C4-2B (cell line): ENCODE measurements at regions not wholly inside any gene's neighbourhood (a gene's known extent, or its start where the extent isn't known, plus 50 kb on each side); places are given as distances from the start of the nearest gene placed in this dataset.

Source experiments
- H3K27ac ChIP-seq: fragments of 450-650 bp; 2 replicates; pipeline ENCODE4 v1.5.1; 2017
- CTCF ChIP-seq: fragments of 450-650 bp; conservative IDR thresholded peaks from 2 replicates; pipeline ENCODE4 v1.5.1; 2017; ENCODE audit warnings: mild to moderate bottlenecking
- ZFX ChIP-seq: fragments of 450-650 bp; IDR thresholded peaks from 2 replicates; pipeline ENCODE4 v1.6.1; 2017

DNA sequence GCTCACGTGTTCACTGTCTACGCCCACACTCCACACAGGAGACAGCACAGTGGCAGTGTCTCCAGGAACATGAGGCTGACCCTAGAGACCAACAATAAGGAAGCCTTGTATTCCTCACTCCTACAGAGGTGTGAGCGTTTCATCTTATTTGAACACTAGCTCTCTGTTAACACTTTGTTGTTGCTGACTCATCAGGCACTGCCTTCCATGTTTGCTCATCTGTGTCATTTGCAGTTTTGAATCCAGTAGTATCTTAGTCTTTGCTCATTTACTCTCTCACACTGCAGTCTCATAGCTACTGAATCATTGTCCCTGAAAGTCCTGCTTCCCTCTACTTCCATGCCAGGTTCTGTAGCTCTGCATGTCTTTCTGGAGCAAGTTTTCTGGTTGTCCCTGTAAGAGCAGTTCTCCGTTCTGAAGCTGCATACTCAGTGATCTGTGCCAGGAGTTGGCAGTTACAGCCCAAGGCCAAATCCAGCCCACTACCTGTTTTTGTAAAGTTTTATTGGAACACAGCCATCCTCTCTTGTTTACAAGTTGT, 80.3 kb upstream of the DCLK2 start:
- no peak for TF ChIP-seq ZFX
- no peak for TF ChIP-seq CTCF
- H3K27ac ChIP-seq: peak overlapping the region; percentile 67; the same call in 1 of the 2 replicates

DNA sequence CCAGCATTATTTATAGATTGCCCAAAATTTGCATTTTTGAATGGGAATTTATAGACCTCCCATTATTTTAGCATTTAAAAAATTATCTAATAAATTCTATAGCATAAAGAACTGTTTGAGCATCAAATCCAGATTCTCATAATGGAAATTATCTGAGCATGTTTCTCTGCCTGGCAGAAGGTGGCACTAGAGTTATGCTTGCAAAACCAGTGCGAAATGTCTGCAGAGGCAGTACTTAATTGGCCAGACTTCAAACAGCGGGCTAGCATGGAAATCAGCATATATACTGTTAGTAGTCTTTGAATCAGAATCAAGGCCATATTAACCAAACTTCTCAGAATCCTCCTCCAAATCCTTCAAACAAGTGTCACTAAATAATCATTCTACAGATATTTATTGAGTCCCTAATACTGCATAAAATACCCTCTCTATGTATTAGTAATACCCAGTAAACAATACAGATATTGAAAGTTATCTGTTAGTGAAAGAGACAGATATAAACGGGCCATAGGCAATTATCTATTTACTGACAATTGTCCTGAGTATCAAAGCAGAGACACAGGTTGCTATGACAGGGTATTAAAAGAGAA, 78.7 kb upstream of the DCLK2 start:
- H3K27ac ChIP-seq: no peak overlapping the region
- TF ChIP-seq ZFX (no peak), CTCF (peak; percentile 93)

DNA sequence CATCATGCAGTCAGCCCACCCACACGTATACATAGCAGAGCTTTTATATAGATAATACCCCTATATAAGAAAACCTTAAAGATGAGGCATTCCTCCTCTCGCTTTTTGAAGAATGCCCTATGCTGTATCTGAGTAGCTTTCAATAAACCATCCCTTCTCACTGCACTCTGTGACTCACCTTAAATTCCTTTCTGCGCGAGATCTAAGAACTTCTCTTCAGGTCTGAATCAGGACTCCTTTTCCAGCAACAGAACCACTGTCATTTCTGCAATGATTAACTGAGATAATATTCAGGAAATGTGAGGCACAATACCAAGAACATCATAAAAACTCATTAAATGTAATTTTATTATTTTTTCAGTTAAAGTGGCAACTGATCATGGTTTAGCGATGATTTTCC, 76.4 kb upstream of the DCLK2 start:
- no peak overlapping the region for H3K27ac ChIP-seq
- TF ChIP-seq ZFX (no peak), CTCF (no peak)

GRCh38 chr4:150002561-150002960, 75.7 kb upstream of the DCLK2 start:
- TF ChIP-seq CTCF (no peak), ZFX (no peak)
- H3K27ac ChIP-seq: no peak overlapping the region

- H3K27ac ChIP-seq: no peak overlapping the region
- TF ChIP-seq CTCF (no peak), ZFX (no peak)
These were observed 73.8 kb upstream of the DCLK2 start for GRCh38 chr4:150004481-150004880.

- TF ChIP-seq ZFX (no peak), CTCF (no peak)
- H3K27ac ChIP-seq: no peak overlapping the region
These were observed 72.7 kb upstream of the DCLK2 start for GRCh38 chr4:150005537-150005936.

GRCh38 chr4:150006197-150006596, 72.0 kb upstream of the DCLK2 start:
- TF ChIP-seq ZFX (no peak), CTCF (no peak)
- no peak overlapping the region for H3K27ac ChIP-seq
